ENCODE measurements at regions not wholly inside any gene's neighbourhood (a gene's known extent, or its start where the extent isn't known, plus 50 kb on each side); places are given as distances from the start of the nearest gene placed in this dataset.

DNA sequence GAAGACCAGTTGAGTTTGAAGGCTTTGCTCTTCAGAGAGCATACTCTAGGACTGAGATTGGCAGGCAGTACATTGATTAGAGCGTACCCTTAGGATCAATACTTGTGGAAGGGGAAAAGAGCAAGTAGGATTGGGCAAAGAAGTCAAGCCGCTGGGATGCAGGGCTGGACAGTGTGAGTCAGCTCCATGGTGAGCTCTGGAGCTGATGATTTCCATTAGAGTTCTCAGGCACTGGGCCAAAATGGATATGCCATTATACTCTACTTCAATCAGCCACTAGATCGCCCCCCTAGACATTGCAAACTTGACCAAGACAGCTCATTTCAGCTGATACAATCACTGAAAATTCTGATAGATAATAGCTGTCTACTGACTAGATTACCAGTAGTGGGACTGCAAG lies 432.7 kb upstream of the ALCAM start:
- Histone ChIP-seq H3K4me1 (ENCODE audit: insufficient read depth, low read length) (no peaks in the 10 kb centered on the region), H2BK20ac (ENCODE audit: low read depth, low read length, poor library complexity, severe bottlenecking) (no peak overlapping the region), H3K79me2 (ENCODE audit: insufficient read depth, low read length) (no peaks in the 10 kb centered on the region), H3K27me3 (ENCODE audit: insufficient read depth, low read length) (no peaks in the 10 kb centered on the region), H3K79me1 (ENCODE audit: insufficient read depth, low read depth, low read length, poor library complexity, severe bottlenecking) (no peaks in the 10 kb centered on the region), H4K5ac (ENCODE audit: insufficient read length, low read depth, low read length) (no peak overlapping the region), H3K23ac (ENCODE audit: insufficient read length, low read depth, low read length) (no peak overlapping the region), H4K8ac (replicated peaks; ENCODE audit: insufficient read length, low read depth, low read length) (no peak overlapping the region), H3K4ac (ENCODE audit: low read depth, low read length) (no peak overlapping the region), H3T11ph (ENCODE audit: low read length) (no peak overlapping the region), H3K4me2 (ENCODE audit: insufficient read depth, insufficient read length, low read length) (no peak overlapping the region), H3K14ac (ENCODE audit: insufficient read depth, low read length) (no peak overlapping the region), H2BK12ac (ENCODE audit: insufficient read length, low read depth, low read length) (no peak overlapping the region), H2BK120ac (ENCODE audit: low read depth, low read length, poor library complexity, severe bottlenecking) (no peak overlapping the region), H2BK15ac (ENCODE audit: low read depth, low read length) (no peak overlapping the region), H3K23me2 (ENCODE audit: insufficient read length, low read depth, low read length, poor library complexity, severe bottlenecking) (no peaks in the 10 kb centered on the region), H4K20me1 (ENCODE audit: control insufficient read depth, insufficient read depth, insufficient read length) (no peaks in the 10 kb centered on the region), H2AFZ (ENCODE audit: low read length) (no peak overlapping the region), H3K27ac (ENCODE audit: insufficient read length, low read depth, low read length) (no peak overlapping the region), H3K56ac (ENCODE audit: insufficient read length, low read depth, low read length) (no peak overlapping the region), H3K9ac (ENCODE audit: extremely low read depth, insufficient read length, low read length) (no peak overlapping the region), H2AK5ac (ENCODE audit: insufficient read length, low read length) (no peak overlapping the region), H3K18ac (ENCODE audit: insufficient read length, low read depth, low read length) (no peak overlapping the region), H3K9me3 (ENCODE audit: control insufficient read depth, low read depth, low read length) (no peaks in the 10 kb centered on the region), H2BK5ac (ENCODE audit: insufficient read length, low read length) (no peak overlapping the region), H4K91ac (ENCODE audit: insufficient read length, low read depth, low read length) (no peak overlapping the region)
- no peak overlapping the region for H3K4me3 Mint-ChIP-seq
- TF ChIP-seq, protein P1, sequence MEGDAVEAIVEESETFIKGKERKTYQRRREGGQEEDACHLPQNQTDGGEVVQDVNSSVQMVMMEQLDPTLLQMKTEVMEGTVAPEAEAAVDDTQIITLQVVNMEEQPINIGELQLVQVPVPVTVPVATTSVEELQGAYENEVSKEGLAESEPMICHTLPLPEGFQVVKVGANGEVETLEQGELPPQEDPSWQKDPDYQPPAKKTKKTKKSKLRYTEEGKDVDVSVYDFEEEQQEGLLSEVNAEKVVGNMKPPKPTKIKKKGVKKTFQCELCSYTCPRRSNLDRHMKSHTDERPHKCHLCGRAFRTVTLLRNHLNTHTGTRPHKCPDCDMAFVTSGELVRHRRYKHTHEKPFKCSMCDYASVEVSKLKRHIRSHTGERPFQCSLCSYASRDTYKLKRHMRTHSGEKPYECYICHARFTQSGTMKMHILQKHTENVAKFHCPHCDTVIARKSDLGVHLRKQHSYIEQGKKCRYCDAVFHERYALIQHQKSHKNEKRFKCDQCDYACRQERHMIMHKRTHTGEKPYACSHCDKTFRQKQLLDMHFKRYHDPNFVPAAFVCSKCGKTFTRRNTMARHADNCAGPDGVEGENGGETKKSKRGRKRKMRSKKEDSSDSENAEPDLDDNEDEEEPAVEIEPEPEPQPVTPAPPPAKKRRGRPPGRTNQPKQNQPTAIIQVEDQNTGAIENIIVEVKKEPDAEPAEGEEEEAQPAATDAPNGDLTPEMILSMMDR (conservative IDR thresholded peaks at IDR 0.05) = no peak
- DNase-seq = no peak
- H3K9me3 Mint-ChIP-seq = peaks cover 5 to 9% of the 10 kb centered on the region in 2 experiments
- no peaks in the 10 kb centered on the region for H3K27me3 Mint-ChIP-seq (ENCODE audit: low read depth)
- no peaks in the 10 kb centered on the region for H3K4me1 Mint-ChIP-seq
- WGBS (ENCODE audit: extremely low coverage, insufficient read length, low lambda C conversion rate) = no CpG with 5 or more reads among the region's 3 CpGs
- no peak overlapping the region for H3K27ac Mint-ChIP-seq
- H3K36me3 Mint-ChIP-seq (ENCODE audit: insufficient read depth in 1 of 3, low read depth in 3 of 3) = peaks cover 3 to 16% (median 7%) of the 10 kb centered on the region in 3 experiments; a peak in 6 of 7 replicates
